ENCODE measurements at regions not wholly inside any gene's neighbourhood (a gene's known extent, or its start where the extent isn't known, plus 50 kb on each side); places are given as distances from the start of the nearest gene placed in this dataset.

- intact Hi-C loops (cut with micrococcal nuclease) = no loop called here
- no peaks in the 10 kb centered on the region for H3K36me3 Mint-ChIP-seq (ENCODE audit: low read depth)
- no peak overlapping the region for H3K4me3 Mint-ChIP-seq
- H3K4me1 Mint-ChIP-seq = no peaks in the 10 kb centered on the region
- H3K27ac Mint-ChIP-seq = no peak overlapping the region
- no peak for DNase-seq
- ChIA-PET CTCF (interaction anchor here (0.6 kb wide), 1 partner anchor 10 kb away, joined by 3 read pairs; no protein-coding TSS in a partner anchor), POLR2A (no interaction called here)
- H3K27me3 Mint-ChIP-seq = peaks cover 11% of the 10 kb centered on the region
- ATAC-seq (ENCODE audit: low read depth) = no peak
- TF ChIP-seq CTCF (IDR thresholded peaks at IDR 0.05) = no peak
- no peaks in the 10 kb centered on the region for H3K9me3 Mint-ChIP-seq
Measured at GRCh38 chr5:154543380-154543779, 65.4 kb upstream of the HAND1 start.

GRCh38 chr5:154542581-154542980 is 64.6 kb upstream of the HAND1 start:
- H3K27ac Mint-ChIP-seq = no peak overlapping the region
- no peak for TF ChIP-seq CTCF (IDR thresholded peaks at IDR 0.05)
- CTCF ChIA-PET = no interaction called here
- H3K4me1 Mint-ChIP-seq = no peaks in the 10 kb centered on the region
- POLR2A ChIA-PET = no interaction called here
- ATAC-seq (ENCODE audit: low read depth) (no peak), DNase-seq (no peak)
- H3K4me3 Mint-ChIP-seq = no peak overlapping the region
- no peaks in the 10 kb centered on the region for H3K9me3 Mint-ChIP-seq
- peaks cover 13% of the 10 kb centered on the region for H3K27me3 Mint-ChIP-seq
- no peaks in the 10 kb centered on the region for H3K36me3 Mint-ChIP-seq (ENCODE audit: low read depth)
- intact Hi-C loops (cut with micrococcal nuclease) = no loop called here

- no peak overlapping the region for H3K4me3 Mint-ChIP-seq
- ATAC-seq (ENCODE audit: low read depth) (no peak), DNase-seq (no peak)
- H3K27me3 Mint-ChIP-seq = peaks cover 13% of the 10 kb centered on the region
- no peaks in the 10 kb centered on the region for H3K36me3 Mint-ChIP-seq (ENCODE audit: low read depth)
- intact Hi-C loops (cut with micrococcal nuclease) = no loop called here
- TF ChIP-seq CTCF (IDR thresholded peaks at IDR 0.05) = no peak
- no peak overlapping the region for H3K27ac Mint-ChIP-seq
- ChIA-PET CTCF (no interaction called here), POLR2A (no interaction called here)
- no peaks in the 10 kb centered on the region for H3K9me3 Mint-ChIP-seq
- H3K4me1 Mint-ChIP-seq = no peaks in the 10 kb centered on the region
Measured at GRCh38 chr5:154542000-154542399, 64.0 kb upstream of the HAND1 start.

- CTCF ChIA-PET = no interaction called here
- ATAC-seq (ENCODE audit: low read depth) = no peak
- DNase-seq = no peak
- peaks cover 15% of the 10 kb centered on the region for H3K27me3 Mint-ChIP-seq
- H3K4me3 Mint-ChIP-seq = no peak overlapping the region
- no peaks in the 10 kb centered on the region for H3K4me1 Mint-ChIP-seq
- TF ChIP-seq CTCF (IDR thresholded peaks at IDR 0.05) = no peak
- intact Hi-C loops (cut with micrococcal nuclease) = no loop called here
- POLR2A ChIA-PET = no interaction called here
- H3K9me3 Mint-ChIP-seq = no peaks in the 10 kb centered on the region
- H3K27ac Mint-ChIP-seq = no peak overlapping the region
- H3K36me3 Mint-ChIP-seq (ENCODE audit: low read depth) = no peaks in the 10 kb centered on the region
Measured at GRCh38 chr5:154541553-154541952, 63.5 kb upstream of the HAND1 start.

GRCh38 chr5:154540600-154540999 is 62.6 kb upstream of the HAND1 start:
- Mint-ChIP-seq H3K9me3 (no peaks in the 10 kb centered on the region), H3K4me3 (no peak overlapping the region), H3K36me3 (ENCODE audit: low read depth) (no peaks in the 10 kb centered on the region), H3K27ac (no peak overlapping the region), H3K4me1 (no peaks in the 10 kb centered on the region), H3K27me3 (peaks cover 18% of the 10 kb centered on the region)
- ChIA-PET POLR2A (no interaction called here), CTCF (no interaction called here)
- no peak for TF ChIP-seq CTCF (IDR thresholded peaks at IDR 0.05)
- intact Hi-C loops (cut with micrococcal nuclease) = no loop called here
- ATAC-seq (ENCODE audit: low read depth) = no peak
- DNase-seq = no peak

Measured in activated B cell treated with CpG ODN at 0.5 μM for 24 hours (primary cell).